Neutrophil (primary cell): ENCODE measurements at regions not wholly inside any gene's neighbourhood (a gene's known extent, or its start where the extent isn't known, plus 50 kb on each side); places are given as distances from the start of the nearest gene placed in this dataset.

Experiments used
- H3K27ac ChIP-seq: fragments of 200-600 bp; sonication (generic); 2 replicates; pipeline ENCODE4 v1.5.1; 2016; ENCODE audit warnings: mild to moderate bottlenecking, moderate library complexity
- H3K27me3 ChIP-seq: fragments of 200-600 bp; sonication (generic); 2 replicates; pipeline ENCODE4 v1.6.0; 2016; ENCODE audit warnings: mild to moderate bottlenecking
- H3K36me3 ChIP-seq: fragments of 200-600 bp; sonication (generic); 2 replicates; pipeline ENCODE4 v1.5.1; 2017
- H3K4me1 ChIP-seq, 2 experiments: fragments of 200-600 bp in 1 of 2; sonication (generic) in 1 of 2; 1 replicate in 1 of 2; 2 replicates in 1 of 2; pipeline versions ENCODE4 v1.5.1 to v1.6.1; 2013 to 2016; ENCODE audit warnings: low read depth in 1 of 2, low read length in 1 of 2, mild to moderate bottlenecking in 1 of 2, moderate library complexity in 1 of 2; ENCODE audit not compliant: control insufficient read depth in 1 of 2, insufficient read depth in 1 of 2
- H3K4me3 ChIP-seq, 2 experiments: fragments of 200-600 bp in 1 of 2; sonication (generic) in 1 of 2; 1 replicate in 1 of 2; 2 replicates in 1 of 2; pipeline ENCODE4 v1.5.1; 2013 to 2016; ENCODE audit warnings: low read depth in 1 of 2, low read length in 1 of 2, mild to moderate bottlenecking in 1 of 2, moderate library complexity in 1 of 2
- H3K9me3 ChIP-seq: fragments of 200-600 bp; sonication (generic); 2 replicates; pipeline ENCODE4 v1.5.1; 2016
- TF ChIP-seq, protein P1 (sequence below): fragments of 200-600 bp; sonication (generic); IDR thresholded peaks from 2 replicates; pipeline ENCODE4 v1.5.1; 2016; ENCODE audit warnings: antibody characterized with exemption

DNA sequence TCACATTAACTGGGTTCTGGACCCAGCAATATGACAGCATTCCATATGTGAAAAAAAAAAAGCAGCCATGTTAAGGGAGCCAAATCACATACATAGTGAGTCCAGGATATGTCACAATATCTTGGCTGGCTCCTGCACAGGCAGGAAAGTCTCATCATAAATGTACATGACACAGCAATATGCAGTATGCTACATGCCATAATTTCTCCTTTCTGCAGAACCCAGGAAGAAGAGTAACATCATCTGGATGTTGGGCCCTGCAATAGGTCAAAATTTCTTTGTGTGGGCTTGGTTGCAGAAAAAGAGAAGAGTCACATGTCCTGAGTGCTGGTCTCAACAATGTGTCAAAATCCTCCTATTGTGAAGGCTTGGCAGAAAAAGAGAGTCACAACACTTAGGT lies 902.8 kb upstream of the AMELY start:
- Histone ChIP-seq H3K4me3 (no peak overlapping the region), H3K4me1 (peaks cover 0 to 98% of the 10 kb centered on the region in 2 experiments), H3K36me3 (no peaks in the 10 kb centered on the region), H3K9me3 (no peaks in the 10 kb centered on the region), H3K27me3 (no peaks in the 10 kb centered on the region), H3K27ac (peak overlapping the region; percentile 84)
- TF ChIP-seq, protein P1, sequence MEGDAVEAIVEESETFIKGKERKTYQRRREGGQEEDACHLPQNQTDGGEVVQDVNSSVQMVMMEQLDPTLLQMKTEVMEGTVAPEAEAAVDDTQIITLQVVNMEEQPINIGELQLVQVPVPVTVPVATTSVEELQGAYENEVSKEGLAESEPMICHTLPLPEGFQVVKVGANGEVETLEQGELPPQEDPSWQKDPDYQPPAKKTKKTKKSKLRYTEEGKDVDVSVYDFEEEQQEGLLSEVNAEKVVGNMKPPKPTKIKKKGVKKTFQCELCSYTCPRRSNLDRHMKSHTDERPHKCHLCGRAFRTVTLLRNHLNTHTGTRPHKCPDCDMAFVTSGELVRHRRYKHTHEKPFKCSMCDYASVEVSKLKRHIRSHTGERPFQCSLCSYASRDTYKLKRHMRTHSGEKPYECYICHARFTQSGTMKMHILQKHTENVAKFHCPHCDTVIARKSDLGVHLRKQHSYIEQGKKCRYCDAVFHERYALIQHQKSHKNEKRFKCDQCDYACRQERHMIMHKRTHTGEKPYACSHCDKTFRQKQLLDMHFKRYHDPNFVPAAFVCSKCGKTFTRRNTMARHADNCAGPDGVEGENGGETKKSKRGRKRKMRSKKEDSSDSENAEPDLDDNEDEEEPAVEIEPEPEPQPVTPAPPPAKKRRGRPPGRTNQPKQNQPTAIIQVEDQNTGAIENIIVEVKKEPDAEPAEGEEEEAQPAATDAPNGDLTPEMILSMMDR = no peak

DNA sequence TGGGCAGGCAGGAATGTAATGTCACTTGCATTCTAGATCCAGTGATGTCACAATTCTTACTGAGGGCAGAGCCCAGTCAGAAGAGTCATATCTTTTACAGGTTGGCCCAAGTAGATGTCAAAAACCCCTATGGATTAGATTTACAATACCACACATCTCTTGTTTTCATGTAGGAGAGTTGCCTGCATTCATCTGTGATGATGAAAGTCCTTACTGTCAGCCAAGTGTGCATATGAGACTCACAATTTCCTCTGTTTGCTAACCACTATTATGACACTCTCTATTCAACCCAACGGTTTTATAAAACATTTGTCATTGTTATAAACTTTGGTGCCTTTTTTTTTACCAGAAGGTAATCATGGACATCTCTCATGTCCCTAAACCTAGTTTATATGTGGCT lies 898.8 kb upstream of the AMELY start:
- H3K4me1 ChIP-seq = peaks cover 0 to 99% of the 10 kb centered on the region in 2 experiments
- no peaks in the 10 kb centered on the region for H3K9me3 ChIP-seq
- TF ChIP-seq, protein P1 = no peak
- peak overlapping the region; percentile 84 for H3K27ac ChIP-seq
- no peaks in the 10 kb centered on the region for H3K36me3 ChIP-seq
- no peak overlapping the region for H3K4me3 ChIP-seq
- no peaks in the 10 kb centered on the region for H3K27me3 ChIP-seq

DNA sequence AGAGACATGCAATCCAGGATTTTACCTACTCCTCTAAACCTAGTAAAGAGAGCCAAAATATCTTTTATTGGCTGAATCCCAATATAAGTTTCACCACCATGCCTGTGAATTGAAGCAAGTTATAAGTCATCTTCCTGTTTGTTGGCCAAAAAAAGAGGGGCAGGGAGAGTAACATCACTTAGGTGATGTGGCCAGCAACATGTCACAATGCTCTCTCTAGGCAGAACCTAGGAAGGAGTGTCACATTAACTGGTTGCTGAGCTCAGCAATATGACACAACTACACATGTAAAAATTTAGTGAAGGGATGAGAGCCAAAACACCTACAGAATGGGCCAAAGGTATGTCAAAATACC lies 895.9 kb upstream of the AMELY start:
- TF ChIP-seq, protein P1 = no peak
- no peaks in the 10 kb centered on the region for H3K27me3 ChIP-seq

DNA sequence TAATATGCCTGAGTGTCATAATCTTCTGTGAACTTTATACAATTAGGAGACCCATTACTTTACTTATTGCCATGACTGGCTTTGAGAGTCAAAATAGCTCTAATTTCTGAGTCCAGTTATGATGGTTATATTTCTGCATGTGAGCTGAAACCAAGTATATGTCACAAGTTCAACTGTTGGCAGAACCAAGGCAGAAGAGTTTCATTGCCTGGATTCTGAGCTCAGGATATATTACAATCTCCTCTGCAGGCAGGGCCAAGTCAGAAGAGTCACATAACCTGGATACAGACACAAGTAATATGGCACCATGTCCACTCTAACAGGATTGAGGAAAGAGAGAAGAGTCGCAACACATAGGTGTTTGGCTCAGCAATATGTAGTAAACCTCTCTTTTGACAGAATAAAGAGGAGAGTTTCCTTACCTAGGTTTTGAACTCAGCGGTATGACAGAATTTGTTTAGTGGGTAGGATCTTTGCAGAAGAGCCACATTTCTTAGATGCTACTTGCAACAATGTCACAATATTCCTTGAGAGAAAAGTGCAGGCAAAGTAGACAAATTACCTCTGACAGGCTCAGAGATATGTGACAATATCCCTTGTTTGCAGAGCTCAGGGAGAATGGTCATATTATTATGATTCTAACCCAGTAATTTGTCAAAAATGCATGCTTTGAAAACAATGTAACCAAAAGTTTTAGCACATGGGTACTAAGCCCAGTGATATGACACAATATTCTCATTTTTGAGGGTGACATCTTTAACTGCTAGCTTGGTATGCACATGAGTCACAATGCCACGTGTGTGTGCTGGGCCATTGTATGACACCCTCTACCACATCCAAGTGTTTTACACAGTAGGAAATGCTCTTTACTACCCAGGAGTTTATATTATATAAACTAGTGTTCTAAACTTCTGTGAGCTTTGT lies 895.3 kb upstream of the AMELY start:
- no peaks in the 10 kb centered on the region for H3K36me3 ChIP-seq
- peak overlapping the region; percentile 84 for H3K27ac ChIP-seq
- H3K4me1 ChIP-seq = peaks cover 0 to 85% of the 10 kb centered on the region in 2 experiments
- H3K9me3 ChIP-seq = no peaks in the 10 kb centered on the region
- no peaks in the 10 kb centered on the region for H3K27me3 ChIP-seq
- H3K4me3 ChIP-seq = no peak overlapping the region
- TF ChIP-seq, protein P1 = no peak

More for the DNA sequence above, 895.9 kb upstream of the AMELY start:
- Histone ChIP-seq H3K36me3 (no peaks in the 10 kb centered on the region), H3K9me3 (no peaks in the 10 kb centered on the region), H3K27ac (peak overlapping the region; percentile 84), H3K4me1 (peaks cover 0 to 91% of the 10 kb centered on the region in 2 experiments), H3K4me3 (no peak overlapping the region)

- TF ChIP-seq, protein P1 = no peak
- Histone ChIP-seq H3K27me3 (no peaks in the 10 kb centered on the region), H3K27ac (peak overlapping the region; percentile 84), H3K36me3 (no peaks in the 10 kb centered on the region), H3K4me3 (no peak overlapping the region), H3K4me1 (peaks cover 0 to 72% of the 10 kb centered on the region in 2 experiments), H3K9me3 (no peaks in the 10 kb centered on the region)
Measured at GRCh38 chrY:7805624-7806023, 894.1 kb upstream of the AMELY start.
